GM23338 (cell line): ENCODE measurements at regions not wholly inside any gene's neighbourhood (a gene's known extent, or its start where the extent isn't known, plus 50 kb on each side); places are given as distances from the start of the nearest gene placed in this dataset.

Experiments used
- CTCF ChIP-seq, 2 experiments: fragments of 200-600 bp in 1 of 2; sonication (generic) in 1 of 2; conservative IDR thresholded peaks; 2 replicates each; pipeline versions ENCODE4 v1.5.1 to v1.6.1; 2016 to 2017; ENCODE audit warnings: antibody characterized with exemption in 2 of 2, low read depth in 2 of 2, mild to moderate bottlenecking in 2 of 2, moderate library complexity in 1 of 2
- JUNB ChIP-seq: IDR thresholded peaks from one replicate; pipeline ENCODE4 v1.6.1; 2016; ENCODE audit warnings: antibody characterized with exemption; ENCODE audit not compliant: unreplicated experiment
- POLR2AphosphoS5 ChIP-seq: IDR thresholded peaks from 2 replicates; pipeline ENCODE4 v1.6.1; 2016; ENCODE audit warnings: antibody characterized with exemption, low read depth

GRCh38 chr18:24534737-24535136 lies 74.3 kb downstream of the HRH4 start:
- no peak for TF ChIP-seq JUNB
- TF ChIP-seq CTCF (conservative IDR thresholded peaks at IDR 0.05; ENCODE audit: low read depth in 2 of 2): no peak
- TF ChIP-seq POLR2AphosphoS5: no peak
